ENCODE measurements at regions not wholly inside any gene's neighbourhood (a gene's known extent, or its start where the extent isn't known, plus 50 kb on each side); places are given as distances from the start of the nearest gene placed in this dataset.

DNA sequence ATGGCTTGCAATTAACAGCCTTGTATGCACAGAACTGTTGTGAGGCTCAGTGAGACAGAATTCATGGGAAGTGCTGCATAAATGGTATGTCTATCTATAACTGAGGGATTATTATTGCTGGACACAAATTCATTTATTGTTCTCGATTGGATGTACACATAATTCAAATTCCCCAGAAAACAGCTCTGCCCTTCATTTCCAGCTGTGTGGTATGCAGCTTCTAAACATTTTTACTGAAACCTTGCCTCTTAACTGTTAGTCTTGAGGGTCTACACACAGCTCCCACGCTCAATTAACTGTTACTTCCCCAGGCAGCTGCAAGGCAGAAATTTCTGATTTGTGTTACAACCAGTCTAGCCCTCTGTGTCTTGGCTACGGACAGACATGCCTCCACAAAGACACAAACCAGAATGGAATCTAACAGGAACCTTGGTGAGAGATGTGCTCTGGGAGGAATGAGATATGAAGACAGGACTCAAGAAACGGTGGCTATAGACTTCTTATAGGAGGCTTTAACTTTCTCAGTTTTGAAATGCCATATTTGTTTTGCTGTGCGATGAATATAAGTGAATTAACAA lies 139.7 kb upstream of the TBL1XR1 start:
- TF ChIP-seq, protein P1, sequence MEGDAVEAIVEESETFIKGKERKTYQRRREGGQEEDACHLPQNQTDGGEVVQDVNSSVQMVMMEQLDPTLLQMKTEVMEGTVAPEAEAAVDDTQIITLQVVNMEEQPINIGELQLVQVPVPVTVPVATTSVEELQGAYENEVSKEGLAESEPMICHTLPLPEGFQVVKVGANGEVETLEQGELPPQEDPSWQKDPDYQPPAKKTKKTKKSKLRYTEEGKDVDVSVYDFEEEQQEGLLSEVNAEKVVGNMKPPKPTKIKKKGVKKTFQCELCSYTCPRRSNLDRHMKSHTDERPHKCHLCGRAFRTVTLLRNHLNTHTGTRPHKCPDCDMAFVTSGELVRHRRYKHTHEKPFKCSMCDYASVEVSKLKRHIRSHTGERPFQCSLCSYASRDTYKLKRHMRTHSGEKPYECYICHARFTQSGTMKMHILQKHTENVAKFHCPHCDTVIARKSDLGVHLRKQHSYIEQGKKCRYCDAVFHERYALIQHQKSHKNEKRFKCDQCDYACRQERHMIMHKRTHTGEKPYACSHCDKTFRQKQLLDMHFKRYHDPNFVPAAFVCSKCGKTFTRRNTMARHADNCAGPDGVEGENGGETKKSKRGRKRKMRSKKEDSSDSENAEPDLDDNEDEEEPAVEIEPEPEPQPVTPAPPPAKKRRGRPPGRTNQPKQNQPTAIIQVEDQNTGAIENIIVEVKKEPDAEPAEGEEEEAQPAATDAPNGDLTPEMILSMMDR (conservative IDR thresholded peaks at IDR 0.05), result no peak
- TF ChIP-seq ZFX (IDR thresholded peaks at IDR 0.05), result no peak

All from C4-2B (cell line).